HG03520 (cell line): ENCODE measurements at regions not wholly inside any gene's neighbourhood (a gene's known extent, or its start where the extent isn't known, plus 50 kb on each side); places are given as distances from the start of the nearest gene placed in this dataset.
A peak's percentile ranks its signal among the peaks of the same experiment; 100 is the strongest.

Experiments
- ATAC-seq: cut with Tn5 transposase; IDR thresholded peaks from one replicate; pipeline ENCODE4 v1.9.1; 2021; ENCODE audit warnings: mild to moderate bottlenecking, moderate library complexity; ENCODE audit not compliant: unreplicated experiment

DNA sequence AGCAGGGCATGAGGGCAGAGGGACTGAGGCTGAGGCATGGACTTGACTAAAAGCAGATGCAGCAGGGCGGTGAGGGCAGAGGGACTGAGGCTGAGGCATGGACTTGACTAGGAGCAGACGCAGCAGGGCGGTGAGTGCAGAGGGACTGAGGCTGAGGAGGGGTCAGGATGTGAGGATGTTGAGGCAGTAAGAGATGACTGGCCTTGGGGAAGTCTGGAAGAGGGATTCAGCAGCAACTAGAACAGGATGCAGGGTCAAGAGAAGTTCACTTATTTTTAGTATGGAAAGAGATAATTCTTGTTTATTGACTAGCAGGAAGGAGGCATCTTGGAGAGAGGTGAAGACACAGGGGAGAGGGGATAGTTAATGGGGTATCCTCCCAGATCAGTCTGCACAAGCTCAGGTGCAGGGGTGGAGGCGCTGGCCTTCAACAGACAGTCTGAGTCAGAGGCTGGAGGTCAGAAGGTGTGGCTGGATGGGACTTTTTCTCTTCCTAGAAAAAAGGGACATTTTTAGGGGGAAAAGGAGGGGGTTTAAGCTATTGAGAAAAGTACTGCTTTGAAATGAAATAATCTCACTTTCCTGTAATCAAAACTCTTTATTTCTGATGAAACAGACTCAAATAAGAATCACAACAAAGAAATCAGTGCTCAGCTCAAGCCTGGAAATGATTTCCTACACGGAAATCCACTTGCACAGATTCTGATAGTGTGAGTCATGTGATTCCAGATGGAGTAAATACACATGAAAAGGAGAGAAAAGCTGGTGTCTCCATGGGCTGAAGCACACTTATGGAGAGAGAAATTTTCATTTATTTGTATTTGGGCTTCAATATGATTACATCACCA is 130.9 kb downstream of the PALM2AKAP2 start:
- no peak for ATAC-seq

DNA sequence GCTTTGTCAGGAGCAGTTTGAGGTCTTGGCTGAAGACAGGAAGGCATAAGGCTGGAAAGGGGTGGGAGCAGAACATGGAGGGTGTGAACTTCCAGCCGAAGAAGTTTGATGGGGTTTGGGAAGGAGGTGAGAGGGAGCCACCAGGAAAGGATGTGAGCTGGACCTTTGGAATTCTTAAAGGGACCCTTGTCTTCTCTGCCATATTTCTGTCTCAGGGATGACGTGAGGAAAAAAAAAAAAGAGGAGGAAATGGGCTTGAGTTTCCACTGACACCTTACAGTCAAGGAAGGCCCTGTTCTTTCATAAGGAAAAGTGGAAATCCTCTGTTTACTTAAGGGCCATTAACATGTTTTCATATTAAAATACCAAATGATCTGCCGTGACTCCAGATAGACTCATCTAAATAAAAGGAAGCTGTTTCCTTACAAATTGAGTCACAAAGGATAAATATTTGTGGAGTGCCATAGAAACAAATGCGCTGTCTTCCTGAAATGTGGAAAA is 132.1 kb downstream of the PALM2AKAP2 start:
- ATAC-seq: no peak

DNA sequence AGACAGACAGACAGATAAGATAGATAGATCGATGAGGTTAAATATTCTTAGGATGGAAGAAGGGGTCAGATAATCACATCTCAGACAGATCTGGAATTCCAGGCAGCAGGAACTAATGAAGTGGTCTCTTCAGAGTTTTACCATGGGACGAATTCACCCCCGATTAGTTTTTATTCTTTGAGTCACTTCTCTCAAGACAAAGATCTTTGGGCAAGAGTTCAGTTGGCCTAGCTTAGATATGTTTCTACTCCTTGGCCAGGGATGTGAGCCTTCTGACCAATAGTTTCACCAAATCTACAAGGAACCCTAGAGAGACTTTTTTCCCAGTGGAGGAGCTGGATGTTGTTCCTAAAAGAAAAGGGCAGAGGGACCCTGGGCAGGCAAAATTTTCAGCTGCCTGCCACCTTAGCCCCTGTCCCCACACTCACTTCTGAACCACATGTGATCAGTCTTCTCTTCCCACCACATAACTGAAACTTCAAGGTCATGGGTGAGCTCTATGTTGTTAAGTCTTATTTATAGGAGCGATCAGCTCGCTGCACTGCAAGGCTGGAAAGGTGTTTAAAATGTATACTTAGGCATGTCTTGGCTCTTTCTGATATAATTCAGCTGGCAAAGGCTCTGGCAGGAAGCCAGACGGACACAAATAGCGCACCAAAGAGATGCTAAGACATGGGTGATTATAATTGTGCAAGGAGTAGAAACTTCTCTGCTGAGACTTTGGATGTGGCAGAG is 132.9 kb downstream of the PALM2AKAP2 start:
- ATAC-seq: no peak

DNA sequence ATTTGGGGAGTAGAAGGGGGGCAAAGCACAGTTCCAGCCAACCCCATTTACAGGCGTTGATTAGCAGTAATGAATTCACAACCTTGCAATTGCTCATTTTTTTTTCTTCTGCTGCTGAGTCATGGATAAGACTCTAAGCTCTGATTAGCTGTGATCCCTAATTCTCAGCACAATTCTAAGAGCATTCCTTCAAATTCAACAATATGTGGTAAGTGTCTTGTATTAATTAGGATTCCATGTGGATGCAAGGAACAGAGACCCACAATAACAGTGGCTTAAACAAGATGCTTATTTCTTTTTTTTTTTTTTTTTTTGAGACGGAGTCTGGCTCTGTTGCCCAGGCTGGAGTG is 133.4 kb downstream of the PALM2AKAP2 start:
- no peak for ATAC-seq

DNA sequence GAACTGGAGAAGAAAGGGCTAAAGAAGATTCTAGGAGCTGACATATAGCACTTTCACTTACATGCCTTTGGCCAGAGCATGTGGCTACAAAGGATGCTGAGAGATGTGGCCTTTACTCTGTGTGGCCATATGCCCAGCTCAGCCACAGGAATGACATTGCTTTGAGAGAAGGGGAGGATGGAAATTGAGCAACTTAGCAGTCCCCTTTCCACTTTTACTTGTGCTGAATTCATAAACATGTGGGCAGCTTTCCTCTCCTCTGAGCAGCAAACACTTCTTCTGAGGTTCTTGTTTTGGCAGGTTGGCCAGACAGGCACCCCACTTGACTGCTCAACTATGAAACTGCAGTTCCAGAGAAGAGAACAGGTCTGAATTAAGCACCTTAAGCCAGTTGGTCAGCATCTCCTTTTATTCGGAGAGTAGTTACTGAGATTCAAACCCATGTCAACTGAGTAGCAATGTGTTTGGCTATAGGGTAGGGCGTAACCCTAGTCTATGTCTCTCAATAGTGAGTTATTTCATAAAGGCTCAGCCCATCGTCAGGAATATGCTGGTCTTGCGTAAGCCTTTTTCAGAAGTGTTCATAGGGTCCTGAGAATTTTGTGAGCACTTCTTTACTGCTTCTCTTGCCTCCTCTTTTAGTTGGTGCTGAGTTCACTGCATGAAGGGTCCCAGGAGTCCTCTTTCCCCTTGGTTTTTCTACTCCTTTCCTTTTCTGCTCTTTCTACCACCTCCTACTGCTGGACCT is 134.5 kb downstream of the PALM2AKAP2 start:
- ATAC-seq: no peak

DNA sequence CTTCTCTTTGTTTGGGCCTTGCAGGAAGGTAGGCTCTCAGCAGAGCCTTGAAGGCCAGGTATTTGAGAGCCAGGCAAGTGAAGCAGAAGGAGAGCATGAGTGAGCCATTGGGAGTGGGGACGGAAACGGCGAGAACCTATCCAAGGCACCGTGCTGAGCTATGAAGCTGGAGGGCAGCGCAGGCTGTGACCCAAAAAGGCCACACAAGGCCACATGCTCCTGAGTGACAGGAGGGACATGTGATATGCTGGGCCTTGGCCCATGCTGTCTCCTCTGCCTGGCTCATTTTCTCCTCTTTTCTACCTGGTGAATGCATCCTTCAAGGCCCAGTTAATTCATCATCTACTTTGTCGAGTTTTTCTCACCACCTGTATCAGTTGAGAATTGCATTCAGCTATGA is 136.3 kb downstream of the PALM2AKAP2 start:
- no peak for ATAC-seq

DNA sequence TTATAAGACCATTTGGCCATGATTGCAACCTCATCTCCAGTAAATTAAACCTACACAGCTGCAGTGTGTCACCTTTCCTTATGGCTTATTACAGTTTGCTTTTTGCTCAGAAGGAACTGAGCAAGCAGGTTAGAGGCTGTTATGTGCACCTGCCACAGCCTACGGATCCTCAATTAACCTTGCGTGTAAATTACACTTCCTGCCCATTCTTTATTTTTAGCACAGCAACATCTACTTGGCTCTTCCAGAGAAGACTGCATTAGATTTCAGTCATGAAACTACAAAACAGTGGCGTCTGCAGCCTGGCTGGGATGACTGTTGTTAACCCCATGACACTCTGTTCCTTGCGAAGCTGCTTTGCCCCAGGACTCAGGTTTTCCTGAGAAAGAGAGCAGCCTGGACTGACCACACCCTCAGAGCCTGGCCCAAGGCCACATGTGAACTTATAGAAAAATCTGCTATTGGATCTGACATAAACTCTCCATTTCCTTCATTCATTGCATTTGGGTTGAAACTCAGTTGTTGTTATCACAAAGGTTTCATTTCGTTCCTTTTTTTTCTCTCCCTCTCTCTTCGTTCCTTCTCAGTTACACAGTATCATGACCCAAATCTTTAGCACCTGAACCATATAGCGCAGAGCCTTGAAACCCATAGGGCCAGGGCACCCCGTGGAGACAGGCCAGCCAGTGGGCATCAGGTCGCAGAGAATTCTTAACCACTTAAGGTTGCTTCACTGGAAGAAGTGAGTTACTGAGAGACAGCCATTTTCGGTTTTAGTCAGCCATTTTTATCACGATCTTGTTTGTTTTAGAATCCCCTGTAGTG is 138.6 kb downstream of the PALM2AKAP2 start:
- ATAC-seq: peak; percentile 65

DNA sequence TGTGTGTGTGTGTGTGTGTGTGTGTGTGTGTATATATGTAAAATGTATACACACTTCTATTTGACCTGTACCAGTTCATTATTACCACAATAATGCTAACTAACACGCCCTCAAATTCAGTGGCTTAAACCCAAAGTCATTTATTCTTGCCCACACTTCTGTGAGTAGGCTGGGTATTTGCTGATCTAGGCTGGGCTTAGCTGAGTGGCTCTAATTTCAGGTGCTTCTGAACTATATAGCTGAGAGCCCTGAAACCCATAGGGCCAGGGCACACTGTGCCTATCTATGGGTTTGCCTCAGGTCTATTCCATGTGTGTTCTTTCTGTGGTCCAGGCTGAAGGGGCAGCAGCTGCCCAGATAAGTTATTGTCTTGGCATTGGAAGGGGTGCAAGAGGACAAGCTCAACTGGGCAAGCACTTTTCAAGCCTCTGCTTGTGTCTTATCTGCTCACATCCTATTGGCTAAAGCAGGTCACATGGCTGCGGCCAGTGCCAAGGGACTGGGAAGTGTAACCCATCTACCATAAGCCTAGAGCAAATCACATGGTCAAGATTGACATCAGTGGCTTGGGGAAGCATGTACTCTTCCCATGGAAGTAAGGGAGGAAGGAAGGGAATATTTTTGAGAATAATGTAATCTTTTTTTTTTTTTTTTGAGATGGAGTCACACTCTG is 139.9 kb downstream of the PALM2AKAP2 start:
- ATAC-seq: no peak

DNA sequence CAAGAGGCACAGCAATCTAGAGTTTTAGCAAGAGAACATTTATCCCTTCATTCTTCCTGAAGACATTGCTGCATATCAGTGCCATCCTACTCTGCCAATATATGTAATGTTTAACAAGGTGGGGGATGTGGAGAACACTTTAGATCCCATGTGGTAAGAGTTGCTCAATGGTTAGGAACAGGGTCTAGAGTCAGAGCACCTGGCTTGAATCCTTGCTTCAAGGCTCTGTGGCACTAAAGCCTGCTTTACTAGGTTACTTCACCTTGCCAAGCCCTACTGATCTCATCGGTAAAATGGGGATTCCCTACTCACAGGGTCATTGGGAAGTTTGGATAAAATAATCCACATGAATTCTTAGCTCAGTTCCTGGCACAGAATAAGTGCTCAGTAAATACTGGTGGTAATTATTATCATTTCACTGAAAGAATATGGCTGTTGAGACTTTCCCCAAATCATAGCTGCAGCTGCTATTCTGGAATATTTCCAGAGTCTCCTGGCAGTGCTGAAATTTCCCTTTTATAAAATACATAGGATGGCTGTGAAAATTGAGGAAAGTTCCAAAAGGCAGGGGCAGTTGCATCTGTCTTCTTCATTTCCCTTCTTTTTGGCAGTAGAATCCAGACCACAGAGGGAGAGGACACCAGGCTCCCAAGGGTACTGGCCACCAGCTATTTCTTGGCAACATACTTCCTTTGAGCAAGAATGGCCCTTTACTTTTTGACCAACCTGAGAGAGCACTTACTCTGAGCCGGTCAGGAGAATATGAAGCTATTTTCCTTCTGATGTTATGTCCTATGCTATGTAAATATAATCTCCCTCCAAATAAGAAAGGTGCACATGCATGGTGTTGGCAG is 142.8 kb downstream of the PALM2AKAP2 start:
- no peak for ATAC-seq

DNA sequence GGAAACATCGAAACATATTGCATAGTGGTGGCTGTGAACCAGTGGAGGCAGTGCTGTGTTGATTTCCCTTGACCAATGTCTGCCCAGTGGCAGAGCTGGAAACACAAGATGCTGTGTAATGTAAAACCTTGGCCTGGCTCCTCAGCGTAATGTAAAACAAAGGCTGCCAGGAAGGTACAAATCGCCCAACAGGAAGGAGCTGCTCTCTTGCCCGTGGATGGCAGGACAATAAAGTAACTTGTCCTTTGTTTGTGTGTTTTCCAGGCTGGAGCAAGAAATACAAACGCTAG is 143.4 kb downstream of the PALM2AKAP2 start:
- ATAC-seq: no peak

DNA sequence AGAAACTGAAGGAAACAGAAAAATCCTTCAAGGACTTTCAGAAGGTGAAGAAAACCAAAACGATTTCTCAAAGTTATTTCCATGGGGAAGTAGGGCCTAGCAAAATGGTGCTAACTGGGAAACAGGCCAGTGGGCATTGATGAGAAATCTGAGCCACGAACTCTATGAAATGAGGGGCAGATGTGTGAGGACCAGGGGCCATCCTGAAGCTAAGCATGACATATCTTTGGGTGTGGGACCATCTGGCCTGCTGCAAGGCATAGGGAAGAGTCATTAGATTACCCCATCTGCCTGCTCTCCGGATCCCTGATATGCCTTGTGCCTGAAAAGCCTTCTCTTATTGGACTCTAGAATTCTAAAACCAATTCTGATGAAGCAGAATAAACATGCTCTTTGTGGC is 143.8 kb downstream of the PALM2AKAP2 start:
- ATAC-seq: no peak

DNA sequence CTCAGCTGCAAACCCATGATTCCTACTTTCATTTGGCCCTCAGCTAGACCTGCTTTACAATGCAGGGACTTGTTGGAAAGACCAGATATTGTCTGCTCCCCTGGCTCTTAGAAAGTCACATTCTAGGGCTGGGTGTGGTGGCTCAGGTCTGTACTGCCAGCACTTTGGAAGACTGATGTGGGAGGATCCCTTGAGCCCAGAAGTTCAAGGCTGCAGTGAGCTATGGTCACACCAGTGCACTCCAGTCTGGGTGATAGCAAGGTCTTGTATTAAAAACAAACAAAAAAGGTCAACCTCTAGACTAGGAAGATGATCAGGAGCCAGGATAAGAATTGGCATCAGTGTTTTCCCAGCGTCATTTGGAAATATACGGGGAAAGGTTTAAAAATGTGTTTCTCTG is 145.8 kb downstream of the PALM2AKAP2 start:
- ATAC-seq: no peak

DNA sequence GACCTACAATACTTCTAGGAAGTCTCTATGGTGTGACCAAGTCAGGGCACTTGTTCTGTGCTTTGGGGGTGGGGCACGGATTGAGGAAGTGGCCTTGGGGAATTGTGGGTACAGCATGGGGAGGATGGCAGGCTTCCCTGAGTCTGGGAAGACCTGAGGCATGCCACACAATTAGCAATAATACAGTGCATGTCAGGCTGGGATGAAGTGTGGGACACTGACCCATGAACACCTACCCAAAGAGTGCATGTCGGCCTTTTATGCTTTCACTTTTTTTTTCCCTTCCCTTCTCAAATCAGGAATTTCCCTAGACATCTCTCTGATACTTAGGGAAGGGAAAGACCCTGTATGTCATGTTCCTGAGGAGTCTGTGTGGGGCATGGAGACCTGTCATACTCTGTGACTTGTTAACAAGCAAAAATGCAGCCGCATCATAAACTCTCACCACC is 146.4 kb downstream of the PALM2AKAP2 start:
- no peak for ATAC-seq

DNA sequence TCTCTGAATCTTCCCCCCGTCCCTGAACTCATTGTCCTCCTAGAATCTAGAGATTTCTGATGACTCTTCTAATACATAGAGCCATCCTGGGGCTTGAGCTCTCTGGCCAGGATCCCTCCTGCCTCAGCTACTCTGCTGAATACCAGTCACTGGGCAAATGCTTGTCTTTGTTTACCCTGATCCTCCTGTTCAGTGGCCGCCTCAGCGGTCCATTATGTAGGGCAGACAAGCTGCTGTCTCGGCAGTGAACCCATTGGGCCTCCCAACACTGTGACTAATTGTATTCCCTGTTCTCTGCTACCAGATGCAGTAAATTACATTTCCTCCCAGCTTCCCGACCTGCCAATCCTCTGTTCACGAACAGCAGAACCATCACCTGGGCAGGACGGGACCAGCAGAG is 151.6 kb downstream of the PALM2AKAP2 start:
- ATAC-seq: no peak

DNA sequence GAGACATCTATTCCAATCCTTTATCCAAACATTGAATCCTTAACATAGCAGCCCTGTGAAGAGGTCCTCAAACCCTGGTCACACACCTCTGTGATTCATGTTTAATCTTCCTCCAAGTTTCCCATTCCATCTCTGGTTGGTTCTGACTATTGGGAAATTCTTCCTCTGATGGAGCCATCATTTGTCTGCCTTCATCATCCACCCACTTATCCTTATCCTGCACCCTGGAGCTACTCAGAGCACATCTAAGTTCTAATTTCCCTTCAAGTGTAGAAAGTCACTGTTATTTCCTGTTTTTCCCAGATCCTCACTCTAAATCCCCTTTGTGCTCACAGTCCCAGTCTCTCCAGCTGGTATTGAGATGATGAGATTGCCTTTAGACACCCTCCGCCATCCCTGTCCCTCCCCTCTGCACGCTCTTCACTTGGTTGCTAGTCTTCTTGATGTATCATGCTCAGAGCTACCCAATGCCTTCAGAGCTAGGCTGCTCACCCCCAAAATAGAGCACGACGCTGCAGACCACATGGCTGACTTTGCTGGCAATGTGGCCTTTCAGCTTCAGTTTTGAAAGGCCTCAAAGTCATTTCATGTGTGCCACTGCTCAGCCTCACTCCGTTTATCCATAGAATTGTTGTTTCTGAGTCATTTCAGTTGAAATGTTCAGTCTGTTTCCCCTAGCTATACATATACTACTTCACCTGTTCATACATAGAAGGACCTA is 154.3 kb downstream of the PALM2AKAP2 start:
- no peak for ATAC-seq

DNA sequence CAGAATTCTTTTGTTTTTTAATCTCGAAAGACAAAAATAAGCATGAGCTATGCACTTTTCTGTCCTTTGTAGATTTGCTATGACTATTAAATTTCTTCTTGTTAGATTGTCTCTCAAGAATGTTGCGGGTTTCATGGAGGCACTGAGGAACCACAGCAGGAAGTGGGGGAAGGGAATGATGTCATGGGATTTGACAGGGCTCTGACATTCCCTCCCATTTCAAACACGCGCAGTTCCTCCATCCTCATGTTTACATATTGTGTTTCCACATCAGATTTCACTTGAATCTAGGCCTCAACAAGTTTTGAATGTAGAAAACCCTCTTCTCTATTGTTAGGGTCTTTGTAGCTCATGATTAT is 154.8 kb downstream of the PALM2AKAP2 start:
- no peak for ATAC-seq

DNA sequence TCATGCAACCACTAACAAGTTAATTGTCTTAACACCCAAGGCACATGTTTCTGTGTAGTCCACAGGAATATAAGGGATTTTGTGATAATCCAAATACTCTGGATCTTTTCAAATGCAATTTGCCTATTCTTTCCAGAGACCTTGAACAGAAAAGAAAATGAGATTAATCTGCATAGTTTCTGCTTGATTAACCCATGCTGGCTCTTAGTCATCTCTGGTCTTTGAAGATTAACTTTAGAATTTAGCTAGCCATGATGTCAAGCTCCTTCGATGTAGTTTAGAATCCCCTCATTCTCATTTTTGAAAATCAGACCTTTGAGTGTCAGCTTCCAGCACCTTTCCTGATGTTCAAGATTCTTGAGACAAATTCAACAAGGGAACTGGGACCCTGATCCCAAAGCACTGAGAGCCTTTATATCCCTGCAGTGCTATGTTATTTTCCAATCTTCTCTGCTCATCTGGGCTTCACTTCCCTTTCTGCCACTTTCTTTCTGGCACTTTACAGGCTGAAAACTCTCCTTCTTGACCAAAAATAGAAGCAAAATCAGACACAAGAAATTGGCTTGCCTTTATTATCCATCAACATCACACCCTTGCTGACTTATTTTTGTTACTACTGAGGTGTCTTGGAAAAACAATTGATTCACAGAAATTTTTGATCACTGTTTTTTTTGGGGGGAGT is 155.5 kb downstream of the PALM2AKAP2 start:
- no peak for ATAC-seq

DNA sequence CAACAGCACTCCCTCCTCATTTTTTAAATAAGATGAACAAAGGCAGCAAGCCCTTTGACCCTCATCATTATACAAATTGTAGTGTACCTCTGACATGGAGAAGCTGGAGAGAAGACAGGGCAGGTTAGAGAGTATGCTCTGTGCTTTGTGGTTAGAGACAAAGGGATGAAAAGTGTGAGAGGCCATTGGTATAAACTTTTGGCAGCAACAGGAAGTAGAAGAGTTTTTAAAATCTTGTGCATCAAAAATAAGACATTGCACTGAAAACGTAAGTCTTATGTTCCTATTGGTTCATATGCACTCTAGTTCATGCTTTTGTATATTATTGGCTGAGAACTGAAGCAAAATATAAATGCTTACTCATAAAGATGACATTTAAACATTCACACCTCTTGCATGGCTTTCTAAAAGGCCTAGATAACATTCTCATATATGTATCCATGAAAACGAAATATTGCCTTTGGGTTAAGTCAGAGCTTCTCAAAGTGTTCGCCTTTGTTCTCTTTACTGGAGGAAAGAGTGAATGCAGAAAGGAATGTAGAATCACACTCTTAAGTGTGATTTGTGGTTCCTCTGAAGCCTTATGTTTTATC is 158.0 kb downstream of the PALM2AKAP2 start:
- ATAC-seq: no peak
